IPS-15b (cell line): ENCODE measurements at regions not wholly inside any gene's neighbourhood (a gene's known extent, or its start where the extent isn't known, plus 50 kb on each side); places are given as distances from the start of the nearest gene placed in this dataset.

ENCODE experiments used
- H3K27me3 ChIP-seq: one replicate; pipeline ENCODE4 v1.6.1; 2013; ENCODE audit warnings: low read length; ENCODE audit not compliant: control insufficient read depth, insufficient read depth
- H3K36me3 ChIP-seq: one replicate; pipeline ENCODE4 v1.6.1; 2013; ENCODE audit warnings: low read length; ENCODE audit not compliant: control insufficient read depth, insufficient read depth
- H3K4me1 ChIP-seq: one replicate; pipeline ENCODE4 v1.6.1; 2013; ENCODE audit warnings: mild to moderate bottlenecking, low read length; ENCODE audit not compliant: control insufficient read depth, insufficient read depth
- H3K4me3 ChIP-seq: one replicate; pipeline ENCODE4 v1.5.1; 2013; ENCODE audit warnings: low read depth, low read length
- H3K9ac ChIP-seq: one replicate; pipeline ENCODE4 v1.6.1; 2013; ENCODE audit warnings: low read depth, mild to moderate bottlenecking, low read length
- H3K9me3 ChIP-seq: one replicate; pipeline ENCODE4 v1.6.1; 2013; ENCODE audit warnings: mild to moderate bottlenecking, low read length; ENCODE audit not compliant: control insufficient read depth, insufficient read depth

- Histone ChIP-seq H3K36me3 (no peaks in the 10 kb centered on the region), H3K4me3 (no peak overlapping the region), H3K4me1 (no peaks in the 10 kb centered on the region), H3K9ac (no peak overlapping the region), H3K27me3 (no peaks in the 10 kb centered on the region), H3K9me3 (no peaks in the 10 kb centered on the region)
Measured at GRCh38 chr10:36263871-36264270, 621.8 kb upstream of the FZD8 start.

DNA sequence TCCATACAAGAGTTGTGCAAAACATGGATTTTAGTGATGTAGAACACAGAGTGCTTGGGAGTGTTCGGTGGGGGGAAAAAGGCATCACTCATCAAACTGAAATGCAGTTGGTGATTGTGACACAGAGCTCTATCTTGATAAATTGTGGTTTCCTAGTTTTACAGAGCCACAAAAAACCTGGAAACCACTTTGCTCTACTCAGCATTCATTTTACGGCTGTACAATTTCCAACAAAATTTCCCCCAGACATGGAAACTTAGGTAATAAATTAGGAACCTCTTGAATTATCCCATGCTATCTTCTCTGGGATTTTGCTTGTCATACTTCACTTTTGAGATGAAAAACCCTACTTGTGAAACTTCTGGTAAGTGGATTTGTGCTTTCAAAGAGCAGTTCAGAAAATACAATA lies 614.9 kb upstream of the FZD8 start:
- Histone ChIP-seq H3K36me3 (no peaks in the 10 kb centered on the region), H3K9ac (no peak overlapping the region), H3K4me3 (no peak overlapping the region), H3K9me3 (no peaks in the 10 kb centered on the region), H3K27me3 (no peaks in the 10 kb centered on the region), H3K4me1 (no peaks in the 10 kb centered on the region)

GRCh38 chr10:36256166-36256565 lies 614.1 kb upstream of the FZD8 start:
- H3K36me3 ChIP-seq, result no peaks in the 10 kb centered on the region

GRCh38 chr10:36254199-36254598 lies 612.1 kb upstream of the FZD8 start:
- Histone ChIP-seq H3K4me1 (no peaks in the 10 kb centered on the region), H3K9ac (no peak overlapping the region), H3K9me3 (no peaks in the 10 kb centered on the region), H3K4me3 (no peak overlapping the region), H3K27me3 (no peaks in the 10 kb centered on the region), H3K36me3 (no peaks in the 10 kb centered on the region)

More at GRCh38 chr10:36256166-36256565, 614.1 kb upstream of the FZD8 start:
- Histone ChIP-seq H3K9me3 (no peaks in the 10 kb centered on the region), H3K4me3 (no peak overlapping the region), H3K4me1 (no peaks in the 10 kb centered on the region), H3K27me3 (no peaks in the 10 kb centered on the region), H3K9ac (no peak overlapping the region)

DNA sequence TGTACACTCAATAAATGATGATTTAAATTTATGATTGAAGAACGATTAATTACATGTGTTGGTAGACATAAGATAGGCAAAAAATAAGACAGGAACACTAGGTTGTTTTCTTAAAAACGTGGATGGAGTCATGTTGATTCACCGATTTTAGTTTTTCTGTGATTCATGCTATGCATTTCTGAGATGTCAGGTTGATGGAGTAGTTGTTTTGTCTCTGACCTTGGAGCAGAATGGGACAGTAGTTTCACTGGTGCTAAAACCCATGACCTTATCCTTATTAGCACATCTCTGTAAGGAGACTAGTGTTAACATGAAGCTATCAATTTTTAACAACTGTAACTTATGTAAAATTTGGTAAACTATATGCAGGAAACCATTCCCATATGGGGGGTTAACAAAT lies 611.6 kb upstream of the FZD8 start:
- H3K9ac ChIP-seq, result no peak overlapping the region
- no peaks in the 10 kb centered on the region for H3K36me3 ChIP-seq
- no peaks in the 10 kb centered on the region for H3K4me1 ChIP-seq
- no peak overlapping the region for H3K4me3 ChIP-seq
- H3K9me3 ChIP-seq, result no peaks in the 10 kb centered on the region
- no peaks in the 10 kb centered on the region for H3K27me3 ChIP-seq

GRCh38 chr10:36251068-36251467 lies 609.0 kb upstream of the FZD8 start:
- H3K9me3 ChIP-seq, result no peaks in the 10 kb centered on the region
- H3K36me3 ChIP-seq, result no peaks in the 10 kb centered on the region
- H3K4me3 ChIP-seq, result no peak overlapping the region
- H3K4me1 ChIP-seq, result no peaks in the 10 kb centered on the region
- H3K9ac ChIP-seq, result no peak overlapping the region
- H3K27me3 ChIP-seq, result no peaks in the 10 kb centered on the region

DNA sequence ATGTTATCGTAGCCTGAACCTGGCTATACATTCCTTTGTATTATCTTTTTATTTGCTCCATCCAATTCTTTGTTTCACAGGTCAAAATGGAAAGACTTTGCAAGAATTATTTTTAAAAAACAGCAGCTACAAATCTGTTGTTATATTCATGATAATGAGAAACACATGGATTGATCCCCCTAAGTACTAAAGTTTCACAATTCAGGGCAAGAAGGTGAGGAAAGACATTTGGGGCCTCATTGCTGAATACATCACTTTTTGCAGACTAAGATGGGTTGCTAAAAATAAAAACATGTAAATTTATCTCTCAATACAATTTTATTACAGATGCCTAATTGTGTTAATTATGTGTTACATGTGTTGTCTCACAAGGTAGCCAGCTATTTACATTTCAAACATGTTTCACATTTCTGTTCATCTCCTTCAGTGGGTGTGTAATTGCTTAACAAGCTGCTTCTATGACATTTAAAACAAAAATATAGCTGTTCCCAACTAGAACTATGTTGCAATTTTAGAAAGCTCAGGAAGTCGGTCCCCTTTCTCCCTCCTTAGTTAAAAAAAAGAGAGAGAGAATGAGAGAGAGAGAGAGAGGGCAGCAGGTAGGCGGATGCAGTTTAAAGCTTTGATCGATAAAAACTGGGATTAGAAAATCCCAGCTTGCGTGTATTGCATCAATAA lies 606.3 kb upstream of the FZD8 start:
- Histone ChIP-seq H3K4me3 (no peak overlapping the region), H3K9me3 (no peaks in the 10 kb centered on the region), H3K27me3 (no peaks in the 10 kb centered on the region), H3K36me3 (no peaks in the 10 kb centered on the region), H3K4me1 (no peaks in the 10 kb centered on the region), H3K9ac (no peak overlapping the region)

DNA sequence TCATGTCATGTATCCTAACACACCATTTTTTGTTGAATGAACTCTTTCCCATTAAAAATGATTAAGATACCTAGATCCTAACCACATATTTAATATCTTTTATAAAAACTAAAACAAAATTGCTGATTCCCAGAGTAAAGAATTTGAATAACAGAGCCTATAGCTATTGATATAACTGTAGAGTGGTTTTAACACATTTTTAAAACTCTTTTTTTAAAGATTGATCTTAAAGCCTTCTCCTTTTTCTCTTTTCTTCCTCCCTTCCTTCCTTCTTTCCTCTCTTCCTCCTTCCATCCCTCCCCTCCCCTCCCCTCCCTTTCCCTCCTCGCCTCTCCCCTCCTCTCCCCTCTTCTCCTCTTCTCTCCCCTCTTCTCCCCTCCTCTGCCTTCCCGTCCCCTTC lies 605.4 kb upstream of the FZD8 start:
- Histone ChIP-seq H3K27me3 (no peaks in the 10 kb centered on the region), H3K4me3 (no peak overlapping the region), H3K4me1 (no peaks in the 10 kb centered on the region), H3K9me3 (no peaks in the 10 kb centered on the region), H3K9ac (no peak overlapping the region), H3K36me3 (no peaks in the 10 kb centered on the region)

GRCh38 chr10:36236931-36237330 lies 594.8 kb upstream of the FZD8 start:
- Histone ChIP-seq H3K4me1 (no peaks in the 10 kb centered on the region), H3K9me3 (no peaks in the 10 kb centered on the region), H3K4me3 (no peak overlapping the region), H3K36me3 (no peaks in the 10 kb centered on the region), H3K9ac (no peak overlapping the region), H3K27me3 (no peaks in the 10 kb centered on the region)

DNA sequence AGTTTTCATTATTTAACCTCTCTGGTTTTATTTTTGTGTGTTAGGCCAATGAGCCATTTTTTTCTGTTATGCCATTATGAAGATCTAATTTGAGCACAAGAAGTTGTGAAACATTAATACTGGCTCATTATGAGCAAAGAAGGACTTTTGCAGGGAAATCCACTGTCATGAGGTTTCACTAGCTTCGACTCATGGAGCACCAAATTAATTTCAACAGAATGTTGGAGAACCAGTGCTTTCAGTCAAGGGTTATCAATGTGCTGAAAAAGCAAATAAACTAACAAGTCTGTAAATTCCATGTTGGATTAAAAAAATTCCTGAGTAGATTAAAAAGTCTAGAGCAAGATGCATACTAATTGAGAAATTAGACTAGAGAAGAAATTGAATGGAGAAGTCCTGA lies 594.2 kb upstream of the FZD8 start:
- Histone ChIP-seq H3K27me3 (no peaks in the 10 kb centered on the region), H3K9ac (no peak overlapping the region), H3K36me3 (no peaks in the 10 kb centered on the region), H3K9me3 (no peaks in the 10 kb centered on the region), H3K4me3 (no peak overlapping the region), H3K4me1 (no peaks in the 10 kb centered on the region)

DNA sequence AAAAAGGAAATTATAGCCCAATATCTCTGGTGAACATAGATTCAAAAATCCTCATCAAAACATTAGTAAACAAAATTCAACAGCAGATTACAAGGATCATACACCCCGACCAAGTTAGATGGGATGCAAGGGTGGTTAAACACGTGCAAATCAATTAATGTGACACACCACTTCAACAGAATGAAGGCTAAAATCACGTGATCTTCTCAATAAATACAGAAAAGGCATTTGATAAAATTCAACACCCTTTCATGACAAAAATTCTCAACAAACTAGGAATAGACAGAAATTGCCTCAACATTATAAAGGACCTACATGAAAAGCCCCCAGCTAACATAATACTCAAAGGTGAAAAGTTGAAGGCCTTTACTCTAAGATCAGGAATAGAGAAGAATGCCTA lies 590.8 kb upstream of the FZD8 start:
- Histone ChIP-seq H3K4me1 (no peaks in the 10 kb centered on the region), H3K9ac (no peak overlapping the region), H3K36me3 (no peaks in the 10 kb centered on the region), H3K4me3 (no peak overlapping the region), H3K9me3 (no peaks in the 10 kb centered on the region), H3K27me3 (no peaks in the 10 kb centered on the region)

DNA sequence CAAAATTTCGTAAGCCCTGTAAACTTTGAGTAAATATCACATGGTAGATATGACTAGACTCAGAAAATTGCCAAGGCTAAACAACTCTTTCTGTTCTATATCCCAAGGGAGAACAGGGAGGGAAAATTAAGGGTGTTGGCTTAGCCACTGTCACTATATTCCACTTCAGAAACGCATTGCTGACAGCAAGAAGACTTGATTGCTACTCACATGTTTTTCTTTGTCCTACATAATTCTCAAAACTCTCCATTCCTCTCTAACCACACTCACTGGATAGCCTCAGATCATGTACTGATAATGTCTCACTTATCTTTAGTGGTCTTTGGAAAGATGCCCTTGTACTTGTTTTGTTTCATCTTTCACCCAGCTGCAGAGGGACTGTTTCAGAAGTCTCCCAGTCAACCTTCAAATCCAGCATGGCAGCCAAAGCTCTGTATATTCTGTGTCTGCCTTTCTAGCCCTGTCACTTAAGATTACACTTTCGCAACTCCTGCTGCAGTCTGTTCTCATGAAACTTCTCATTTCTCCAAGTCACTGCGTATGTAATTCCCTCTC lies 582.4 kb upstream of the FZD8 start:
- Histone ChIP-seq H3K4me3 (no peak overlapping the region), H3K27me3 (no peaks in the 10 kb centered on the region), H3K4me1 (no peaks in the 10 kb centered on the region), H3K9me3 (no peaks in the 10 kb centered on the region), H3K36me3 (no peaks in the 10 kb centered on the region), H3K9ac (no peak overlapping the region)
